ENCODE measurements at regions not wholly inside any gene's neighbourhood (a gene's known extent, or its start where the extent isn't known, plus 50 kb on each side); places are given as distances from the start of the nearest gene placed in this dataset.
A peak's percentile ranks its signal among the peaks of the same experiment; 100 is the strongest.

DNA sequence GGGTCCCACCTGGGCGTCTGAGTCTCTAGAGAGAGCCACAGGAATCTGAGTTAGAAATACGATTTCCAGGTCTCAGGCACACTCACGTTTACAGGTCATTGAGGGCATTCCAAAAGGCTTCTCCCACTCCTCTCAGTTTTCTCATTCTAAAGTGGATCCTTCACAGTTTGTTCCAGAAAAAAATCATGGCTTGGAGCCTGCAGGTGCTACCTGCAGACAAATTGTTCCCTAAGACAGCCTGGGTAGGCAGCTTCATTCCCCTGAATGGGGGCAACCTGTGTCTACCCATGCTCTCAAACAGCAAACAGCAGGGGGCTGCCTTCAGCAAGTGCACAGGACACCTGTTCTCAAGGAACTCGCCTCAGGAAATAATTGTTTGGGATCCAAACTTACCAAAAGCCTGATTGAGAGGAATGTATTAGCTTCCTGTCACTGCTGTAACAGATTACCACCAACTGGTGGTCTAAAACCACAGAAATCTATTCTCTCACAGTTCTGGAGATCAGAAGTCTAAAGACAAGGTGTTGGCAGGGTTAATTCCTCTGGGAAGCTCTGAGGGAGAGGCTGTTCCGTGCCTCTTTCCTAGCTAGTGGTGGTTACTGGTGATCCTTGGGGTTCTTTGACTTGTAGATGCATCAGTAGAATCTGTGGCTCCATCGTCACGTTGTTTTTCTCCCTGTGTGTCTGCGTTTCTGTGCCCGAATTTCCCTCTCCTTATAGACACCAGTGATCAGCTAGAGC, 117.2 kb downstream of the RAB11FIP2 start:
- DNase-seq = no peak

DNA sequence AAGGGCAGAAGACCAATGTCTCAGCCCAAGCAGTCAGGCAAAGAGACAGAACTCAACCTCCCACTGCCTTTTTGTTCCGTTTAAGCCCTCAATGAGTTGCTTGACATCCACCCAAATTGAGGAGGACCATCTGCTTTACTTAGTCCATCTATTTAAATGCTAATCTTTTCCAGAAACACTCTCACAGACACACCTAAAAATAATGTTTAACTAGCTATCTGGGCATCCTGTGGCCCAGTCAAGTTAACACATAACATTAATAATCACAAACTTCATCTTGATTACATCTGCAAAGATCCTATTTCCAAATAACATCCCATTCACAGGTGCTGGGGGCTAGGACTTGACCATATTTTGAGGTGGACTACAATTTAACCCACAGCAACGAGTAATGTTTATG, 115.7 kb downstream of the RAB11FIP2 start:
- no peak for DNase-seq

DNA sequence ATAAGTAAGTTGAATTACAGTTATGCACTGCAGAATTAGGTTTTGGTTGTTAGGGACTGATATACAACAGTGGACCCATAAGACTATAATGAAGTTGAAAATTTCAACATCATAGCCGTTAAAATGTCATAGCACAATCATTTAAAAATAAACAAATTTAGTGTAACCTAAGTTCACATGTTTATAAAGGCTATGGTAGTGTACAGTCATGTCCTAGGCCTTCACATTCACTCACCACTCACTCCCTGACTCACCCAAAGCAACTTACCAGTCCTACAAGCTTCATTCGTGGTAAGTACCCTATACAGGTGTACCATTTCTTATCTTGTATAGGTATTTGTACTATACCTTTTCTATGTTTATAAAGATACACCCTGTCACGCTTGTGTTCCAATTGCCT, 113.7 kb downstream of the RAB11FIP2 start:
- no peak for DNase-seq

DNA sequence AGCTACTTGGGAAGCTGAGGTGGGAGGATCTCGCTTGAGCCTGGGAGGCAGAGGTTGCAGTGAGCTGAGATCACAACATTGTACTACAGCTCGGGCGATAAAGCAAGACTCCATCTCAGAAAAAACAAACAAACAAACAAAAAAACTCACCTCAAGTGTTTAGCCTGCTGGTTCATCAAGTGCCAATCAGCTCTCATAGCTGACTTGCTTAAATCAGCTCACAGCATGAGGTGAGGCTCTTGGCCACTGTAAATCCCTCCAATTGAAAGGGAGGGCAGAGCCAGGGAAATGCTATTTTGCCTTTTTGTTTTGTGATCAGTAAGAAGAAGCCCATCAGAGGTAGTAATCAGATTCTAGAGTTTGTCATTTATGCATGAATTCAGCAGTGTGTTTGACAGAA, 112.3 kb downstream of the RAB11FIP2 start:
- no peak for DNase-seq

DNA sequence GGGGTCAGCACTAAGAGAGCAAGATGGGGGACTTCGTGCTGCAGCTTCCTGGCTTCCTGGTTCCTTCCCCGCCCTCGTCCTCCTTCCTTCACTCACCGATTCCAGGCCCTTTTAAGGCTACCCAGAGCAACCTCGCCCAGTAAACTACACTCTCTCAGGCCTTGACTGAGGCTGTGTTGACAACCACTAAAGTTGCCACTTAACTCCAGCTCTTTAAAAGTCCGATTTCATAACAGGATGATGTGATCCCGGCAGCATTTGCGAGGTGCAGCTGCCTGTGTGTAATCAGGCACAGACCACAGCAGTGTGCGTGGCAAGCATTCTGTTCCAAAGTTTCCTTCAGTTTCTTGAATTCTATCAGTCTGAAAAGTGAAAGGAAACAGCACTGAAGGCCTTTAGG, 110.6 kb downstream of the RAB11FIP2 start:
- peak; percentile 75 for DNase-seq

DNA sequence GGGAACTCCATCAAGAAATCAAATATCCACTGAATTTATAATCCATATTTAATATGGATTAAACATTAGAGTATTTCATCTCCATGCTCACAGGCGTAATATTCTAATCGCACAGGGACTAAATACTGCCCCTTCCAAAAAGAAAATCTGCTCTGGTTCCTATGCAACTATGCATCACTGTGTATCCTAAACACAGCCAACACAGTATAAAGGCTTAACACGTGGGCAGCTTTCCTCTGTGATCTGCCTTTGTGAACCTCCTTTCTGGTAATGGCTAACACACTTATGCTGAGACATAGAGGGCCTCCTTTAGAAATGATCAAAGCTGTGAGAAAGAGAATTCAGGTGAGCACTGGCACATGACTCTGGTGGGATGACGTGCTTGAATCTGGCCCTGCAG, 110.2 kb downstream of the RAB11FIP2 start:
- DNase-seq = no peak

DNA sequence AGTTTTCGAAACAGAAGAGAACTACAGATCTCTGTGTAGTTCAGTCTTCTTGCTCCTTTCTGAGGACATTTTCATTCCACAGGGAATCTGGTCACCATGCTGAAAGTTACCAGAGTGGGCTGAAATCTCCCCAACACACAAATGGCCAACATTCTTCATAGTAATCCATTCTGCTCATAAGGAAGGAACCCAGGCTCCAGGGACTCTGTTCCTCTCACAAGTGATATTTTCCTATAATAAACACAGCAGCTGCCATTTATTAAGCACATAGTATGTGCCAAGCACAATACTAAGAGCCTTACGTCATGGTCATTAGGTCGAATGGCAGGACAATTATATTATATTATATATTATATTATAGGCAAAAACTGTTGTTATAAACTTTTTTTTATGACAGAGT, 109.8 kb downstream of the RAB11FIP2 start:
- no peak for DNase-seq

DNA sequence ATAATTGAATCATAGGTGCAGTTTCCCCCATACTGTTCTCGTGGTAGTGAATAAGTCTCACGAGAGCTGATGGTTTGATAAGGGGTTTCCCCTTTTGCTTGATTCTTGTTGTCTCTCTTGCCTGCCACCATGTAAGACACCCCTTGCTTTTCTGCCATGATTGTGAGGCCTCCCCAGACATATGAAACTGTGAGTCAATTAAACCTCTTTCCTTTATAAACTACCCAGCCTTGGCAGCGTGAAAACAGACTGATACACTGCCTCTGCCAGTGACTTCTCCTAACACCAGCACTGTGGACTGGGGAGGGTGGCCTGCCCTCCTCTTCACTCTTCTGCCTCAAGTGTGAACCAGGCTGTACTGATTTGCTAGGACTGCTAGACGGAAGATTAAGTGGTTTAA, 108.6 kb downstream of the RAB11FIP2 start:
- DNase-seq = no peak

DNA sequence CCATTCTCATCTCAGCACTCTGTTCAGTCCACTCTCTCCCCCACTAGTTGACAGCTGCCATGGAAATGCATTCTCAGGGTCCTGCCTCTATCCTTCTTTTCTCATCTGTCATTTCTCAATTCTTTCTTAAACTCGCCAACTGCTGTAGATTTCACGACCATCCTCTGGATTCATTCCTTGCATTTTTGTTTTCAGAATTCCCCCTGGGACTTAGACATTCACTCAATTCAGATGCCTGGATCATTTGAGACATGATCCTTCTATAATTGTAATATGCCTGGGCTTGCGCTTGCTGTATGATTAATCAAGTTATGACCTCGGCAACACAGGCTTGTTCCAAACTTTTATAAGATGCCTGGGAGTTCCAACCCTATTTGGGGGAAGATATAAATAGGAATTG, 104.5 kb downstream of the RAB11FIP2 start:
- DNase-seq = peak; percentile 58

DNA sequence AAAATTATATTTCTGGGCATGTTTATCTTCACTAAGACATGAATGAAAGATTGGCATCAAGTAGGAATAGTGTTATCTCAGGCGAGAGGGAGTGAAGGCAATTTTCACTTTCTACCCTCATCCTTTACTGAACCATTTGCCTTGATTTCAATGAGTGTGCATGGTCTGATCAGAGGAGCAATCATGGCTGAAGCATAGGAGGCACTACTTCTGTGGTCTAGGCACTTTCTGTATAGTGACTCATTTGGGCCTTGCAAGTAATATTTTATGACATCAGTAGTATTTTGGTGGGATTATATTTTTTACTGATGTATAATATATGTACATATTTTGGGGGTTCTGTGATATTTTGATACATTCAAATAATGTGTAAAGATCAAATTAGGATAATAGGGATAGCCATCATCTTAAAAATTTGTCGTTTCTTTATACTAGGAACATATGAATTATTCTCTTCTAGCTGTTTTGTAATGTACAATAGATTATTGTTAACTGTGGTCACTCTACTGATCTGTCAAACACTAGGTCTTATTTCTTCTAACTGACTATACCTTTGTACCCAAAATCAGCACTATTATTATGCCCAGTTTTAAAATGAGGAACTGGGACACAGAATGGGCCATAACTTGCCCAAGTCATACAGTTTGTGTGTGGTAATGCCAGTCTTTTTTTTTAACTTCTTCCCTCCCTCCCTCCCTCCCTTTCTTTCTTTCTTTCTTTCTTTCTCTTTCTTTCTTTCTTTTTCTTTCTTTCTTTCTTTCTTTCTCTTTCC, 101.9 kb downstream of the RAB11FIP2 start:
- no peak for DNase-seq

DNA sequence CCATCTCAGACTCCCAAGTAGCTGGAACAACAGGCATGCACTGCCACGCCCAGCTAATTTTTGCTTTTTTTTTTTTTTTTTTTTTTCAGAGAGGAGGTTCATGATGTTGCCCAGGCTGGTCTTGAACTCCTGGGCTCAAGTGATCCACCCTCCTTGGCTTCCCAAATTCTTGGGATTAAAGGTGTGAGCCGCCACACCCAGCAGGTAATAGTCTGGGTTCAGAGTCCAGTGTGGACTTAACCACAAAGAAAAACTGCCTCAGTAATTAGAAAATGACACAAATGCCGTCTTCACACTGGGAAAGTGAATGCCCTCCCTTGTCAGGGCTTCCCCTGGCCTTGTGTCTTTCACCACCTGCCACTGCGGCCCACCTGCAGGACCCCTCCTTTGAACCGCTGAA, 101.1 kb downstream of the RAB11FIP2 start:
- no peak for DNase-seq

DNA sequence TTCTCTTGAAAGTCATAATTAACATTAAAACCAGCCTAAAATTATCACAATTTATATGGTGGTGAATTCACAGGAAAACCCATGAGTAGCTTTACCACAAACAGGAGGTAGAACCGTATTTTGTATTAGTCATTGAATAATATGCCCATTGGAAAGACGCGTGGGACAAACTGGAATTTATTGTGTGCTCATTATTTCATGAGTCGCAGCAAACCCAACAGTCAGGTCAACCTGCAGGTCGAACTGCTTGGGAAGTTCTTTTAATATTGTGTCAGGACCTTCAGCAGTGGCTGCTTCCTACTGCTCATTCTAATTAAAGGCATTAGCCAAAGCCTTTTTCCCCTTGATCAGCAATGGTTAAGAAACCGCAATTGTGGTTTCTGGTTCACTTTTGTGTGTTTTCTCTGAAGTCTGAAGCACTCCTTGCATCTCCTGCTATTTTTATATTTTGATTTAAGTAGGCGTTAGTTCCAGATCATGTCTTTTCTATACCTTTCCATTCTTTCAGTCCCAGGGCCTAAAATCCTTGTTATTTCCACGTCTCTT, 100.1 kb downstream of the RAB11FIP2 start:
- peak; percentile 76 for DNase-seq

DNA sequence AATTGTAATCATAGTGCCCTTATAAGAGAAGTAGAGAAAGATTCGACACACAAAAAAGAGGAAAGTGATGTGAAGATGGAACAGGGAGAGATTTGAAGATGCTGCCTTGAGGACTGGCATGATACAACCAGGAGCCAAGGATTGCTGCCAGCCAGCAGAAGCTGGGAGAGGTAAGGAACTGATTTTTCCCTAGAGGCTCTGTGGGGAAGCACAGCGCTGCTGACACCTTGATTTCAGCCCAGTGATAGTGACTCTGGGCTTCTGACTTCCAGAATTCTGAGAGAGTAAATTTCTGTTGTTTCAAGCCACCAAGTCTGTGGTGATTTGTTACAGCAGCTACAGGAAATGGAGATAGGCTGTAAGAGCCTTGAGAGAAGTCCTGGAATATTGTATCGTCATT, 98.2 kb downstream of the RAB11FIP2 start:
- DNase-seq = no peak

DNA sequence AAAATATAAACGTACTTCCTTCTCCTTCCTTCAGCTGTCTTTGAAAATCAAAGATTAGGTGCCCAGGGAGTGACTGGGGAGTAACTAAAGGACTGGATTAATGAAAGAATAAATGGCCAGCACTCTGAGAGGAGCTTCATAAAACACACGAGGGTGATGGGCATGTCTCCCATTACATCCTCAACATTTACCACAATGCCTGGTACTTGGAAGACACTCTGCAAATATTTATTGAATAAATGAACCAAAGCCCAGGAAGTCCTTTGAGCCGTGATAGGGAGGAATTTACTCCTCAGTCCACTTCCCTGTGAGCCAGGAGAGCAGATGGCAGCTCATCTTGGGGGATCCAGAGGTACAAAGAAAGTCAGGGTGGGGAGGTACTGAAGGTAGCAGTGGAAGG, 96.3 kb downstream of the RAB11FIP2 start:
- DNase-seq = no peak
